SK-N-SH (cell line): ENCODE measurements at regions not wholly inside any gene's neighbourhood (a gene's known extent, or its start where the extent isn't known, plus 50 kb on each side); places are given as distances from the start of the nearest gene placed in this dataset.

Source experiments
- CTCF ChIP-seq: fragments of 200-600 bp; sonication (generic); IDR thresholded peaks from 2 replicates; pipeline ENCODE4 v1.6.1; 2017; ENCODE audit warnings: antibody characterized with exemption, mild to moderate bottlenecking, moderate library complexity
- FOSL2 ChIP-seq: IDR thresholded peaks from 2 replicates; pipeline ENCODE4 v1.4.0; 2012; ENCODE audit warnings: low read depth, mild to moderate bottlenecking, moderate library complexity, borderline replicate concordance
- IRF3 ChIP-seq: fragments of 150-350 bp; IDR thresholded peaks from 2 replicates; pipeline ENCODE4 v1.6.1; 2016; ENCODE audit warnings: mild to moderate bottlenecking, low read depth, low read length
- MAX ChIP-seq: IDR thresholded peaks from 2 replicates; pipeline ENCODE4 v1.4.0; 2012; ENCODE audit warnings: low read depth
- POLR2AphosphoS5 ChIP-seq: IDR thresholded peaks from 2 replicates; pipeline ENCODE4 v1.6.1; 2012; ENCODE audit warnings: low read depth, low read length
- RAD21 ChIP-seq: IDR thresholded peaks from 2 replicates; pipeline ENCODE4 v1.6.1; 2012; ENCODE audit warnings: mild to moderate bottlenecking, low read length
- REST ChIP-seq: IDR thresholded peaks from 2 replicates; pipeline ENCODE4 v1.6.1; 2012; ENCODE audit warnings: mild to moderate bottlenecking, low read depth, low read length, moderate library complexity
- RFX5 ChIP-seq: IDR thresholded peaks from 2 replicates; pipeline ENCODE4 v1.6.1; 2012; ENCODE audit warnings: mild to moderate bottlenecking, improper control_type of control experiment, low read length
- SIN3A ChIP-seq: IDR thresholded peaks from 2 replicates; pipeline ENCODE4 v1.6.1; 2012; ENCODE audit warnings: low read depth, mild to moderate bottlenecking, low read length, moderate library complexity, borderline replicate concordance
- TAF1 ChIP-seq: IDR thresholded peaks from 2 replicates; pipeline ENCODE4 v1.6.1; 2012; ENCODE audit warnings: low read depth, mild to moderate bottlenecking, low read length, moderate library complexity, borderline replicate concordance
- TCF12 ChIP-seq: IDR thresholded peaks from 2 replicates; pipeline ENCODE4 v1.4.0; 2012

- TF ChIP-seq TCF12 = no peak
- no peak for TF ChIP-seq CTCF
- no peak for TF ChIP-seq SIN3A
- no peak for TF ChIP-seq RFX5
- no peak for TF ChIP-seq TAF1
- no peak for TF ChIP-seq MAX
- TF ChIP-seq IRF3 = no peak
- TF ChIP-seq REST = no peak
- no peak for TF ChIP-seq POLR2AphosphoS5
- TF ChIP-seq RAD21 = no peak
- no peak for TF ChIP-seq FOSL2
Measured at GRCh38 chr3:80408030-80408721, 640.4 kb upstream of the ROBO1 start.
